ENCODE measurements at regions not wholly inside any gene's neighbourhood (a gene's known extent, or its start where the extent isn't known, plus 50 kb on each side); places are given as distances from the start of the nearest gene placed in this dataset.
"Not testable (repeated sequence)": the region's sequence is repeated elsewhere in the genome, so short reads cannot be mapped to it uniquely, and the experiment has no call there.

- DNase-seq (ENCODE audit: low read depth in 1 of 2, low spot score in 2 of 2) = no peak
These were observed 108.9 kb upstream of the FRMD4A start for GRCh38 chr10:14439451-14440259.

DNA sequence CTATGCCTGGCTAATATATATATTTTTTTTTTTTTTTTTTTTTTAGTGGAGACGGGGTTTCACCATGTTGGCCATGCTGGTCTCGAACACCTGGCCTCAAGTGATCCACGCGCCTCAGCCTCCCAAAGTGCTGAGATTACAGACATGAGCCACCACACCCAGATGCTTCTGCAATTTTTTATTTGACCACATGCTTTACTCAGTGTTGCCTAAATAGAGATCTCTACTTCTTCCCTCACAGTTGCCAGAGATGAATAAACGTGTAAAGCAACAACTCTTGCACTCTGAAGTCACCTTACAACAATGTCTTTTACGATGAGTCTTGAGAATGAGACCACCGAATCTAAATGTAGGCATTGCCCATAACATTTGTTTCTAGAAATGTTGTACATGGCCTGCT lies 107.9 kb upstream of the FRMD4A start:
- Histone ChIP-seq H3K36me3 (no peaks in the 10 kb centered on the region), H3K9me3 (replicated peaks) (no peaks in the 10 kb centered on the region), H3K27me3 (replicated peaks) (no peaks in the 10 kb centered on the region), H3K4me3 (no peak overlapping the region), H3K4me1 (replicated peaks) (peaks cover 8% of the 10 kb centered on the region; the same call in 1 of the 2 replicates), H3K27ac (no peak overlapping the region)
- DNase-seq (ENCODE audit: low read depth in 1 of 2, low spot score in 2 of 2) = peak in 1 of 2 experiments; percentile 4

More at GRCh38 chr10:14439451-14440259, 108.9 kb upstream of the FRMD4A start:
- Histone ChIP-seq H3K27me3 (replicated peaks) (no peaks in the 10 kb centered on the region), H3K36me3 (no peaks in the 10 kb centered on the region), H3K4me3 (no peak overlapping the region), H3K27ac (no peak overlapping the region), H3K4me1 (replicated peaks) (peaks cover 8% of the 10 kb centered on the region; the same call in 1 of the 2 replicates), H3K9me3 (replicated peaks) (no peaks in the 10 kb centered on the region)

DNA sequence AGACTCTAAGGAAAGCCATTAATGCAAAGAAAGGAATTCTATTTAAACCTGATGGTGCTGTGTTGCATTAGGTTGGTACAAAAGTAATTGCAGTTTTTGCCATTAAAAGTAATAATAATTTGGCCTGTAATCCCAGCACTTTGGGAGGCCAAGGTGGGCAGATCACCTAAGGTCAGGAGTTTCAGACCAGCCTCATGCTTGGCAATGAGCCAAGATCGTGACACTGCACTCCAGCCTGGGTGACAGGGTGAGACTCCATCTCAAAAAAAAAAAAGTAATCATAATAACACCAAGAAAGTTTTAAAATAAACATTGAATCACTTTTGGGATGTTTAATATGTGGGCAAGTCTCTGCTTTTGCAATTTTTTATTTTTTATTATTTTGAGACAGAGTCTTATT lies 107.3 kb upstream of the FRMD4A start:
- no peak for DNase-seq (ENCODE audit: low read depth in 1 of 2, low spot score in 2 of 2)
- no peaks in the 10 kb centered on the region for H3K9me3 ChIP-seq (replicated peaks)
- no peaks in the 10 kb centered on the region for H3K27me3 ChIP-seq (replicated peaks)
- H3K4me3 ChIP-seq = no peak overlapping the region
- H3K36me3 ChIP-seq = no peaks in the 10 kb centered on the region
- H3K27ac ChIP-seq = no peak overlapping the region
- H3K4me1 ChIP-seq (replicated peaks) = peaks cover 8% of the 10 kb centered on the region; the same call in 1 of the 2 replicates

DNA sequence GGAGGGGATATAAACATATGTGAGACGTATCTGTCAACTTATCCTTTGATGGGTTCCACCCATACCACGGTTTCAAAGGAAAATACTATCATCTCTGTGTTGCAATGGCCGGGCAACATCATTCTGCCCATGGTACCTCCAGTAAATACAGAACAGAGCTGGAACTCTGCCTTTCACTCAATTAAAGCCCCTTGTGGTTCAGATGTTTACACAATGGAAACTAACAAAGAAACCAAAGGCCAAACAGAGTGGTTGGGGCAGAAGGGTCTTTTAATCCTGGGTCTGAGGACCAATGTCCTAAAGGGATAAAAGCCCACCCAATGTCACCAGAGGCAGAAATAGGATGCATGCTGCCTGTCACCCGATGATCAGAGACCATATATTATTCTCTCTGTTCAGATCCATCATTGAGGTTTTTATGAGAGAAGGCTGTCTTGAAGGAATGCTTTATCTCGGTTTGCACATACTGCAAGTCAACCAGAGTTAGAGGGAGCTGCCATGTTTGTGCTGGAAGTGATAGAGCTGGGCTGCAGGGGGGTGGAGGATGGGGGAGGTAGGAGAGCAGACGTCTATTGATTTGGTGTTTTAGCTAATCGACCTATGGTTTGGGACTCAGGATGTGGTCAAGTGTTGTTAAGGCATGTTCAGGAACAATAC lies 105.4 kb upstream of the FRMD4A start:
- Histone ChIP-seq H3K9me3 (replicated peaks) (no peaks in the 10 kb centered on the region), H3K27ac (no peak overlapping the region), H3K4me3 (no peak overlapping the region), H3K36me3 (no peaks in the 10 kb centered on the region), H3K27me3 (replicated peaks) (no peaks in the 10 kb centered on the region), H3K4me1 (replicated peaks) (peaks cover 8% of the 10 kb centered on the region; the same call in 1 of the 2 replicates)
- no peak for DNase-seq (ENCODE audit: low read depth in 1 of 2, low spot score in 2 of 2)

DNA sequence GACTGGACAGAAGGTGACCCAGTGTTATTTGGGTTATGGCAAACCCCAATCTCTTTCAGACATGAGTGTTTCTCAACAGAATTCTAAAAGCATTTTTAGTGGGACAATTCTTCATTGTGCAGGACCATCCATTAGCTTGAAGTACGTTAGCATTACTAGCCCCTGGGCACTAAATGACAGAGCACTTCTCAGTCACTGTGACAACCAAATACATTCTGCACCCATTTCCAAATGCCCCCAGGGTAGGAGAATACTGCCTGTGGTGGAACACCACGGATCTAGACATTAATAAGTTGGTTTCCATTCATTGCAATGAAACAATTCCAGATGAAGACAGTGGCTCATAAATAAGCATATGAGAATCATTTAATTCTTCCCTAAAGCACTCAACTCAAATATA lies 102.4 kb upstream of the FRMD4A start:
- H3K4me3 ChIP-seq = no peak overlapping the region
- H3K27me3 ChIP-seq (replicated peaks) = no peaks in the 10 kb centered on the region
- H3K36me3 ChIP-seq = no peaks in the 10 kb centered on the region
- no peak overlapping the region for H3K27ac ChIP-seq
- H3K4me1 ChIP-seq (replicated peaks) = 0 out of 2 replicates have a peak, but pooled peaks cover 8% of the 10 kb centered on the region
- no peak for DNase-seq (ENCODE audit: low read depth in 1 of 2, low spot score in 2 of 2)
- no peaks in the 10 kb centered on the region for H3K9me3 ChIP-seq (replicated peaks)

DNA sequence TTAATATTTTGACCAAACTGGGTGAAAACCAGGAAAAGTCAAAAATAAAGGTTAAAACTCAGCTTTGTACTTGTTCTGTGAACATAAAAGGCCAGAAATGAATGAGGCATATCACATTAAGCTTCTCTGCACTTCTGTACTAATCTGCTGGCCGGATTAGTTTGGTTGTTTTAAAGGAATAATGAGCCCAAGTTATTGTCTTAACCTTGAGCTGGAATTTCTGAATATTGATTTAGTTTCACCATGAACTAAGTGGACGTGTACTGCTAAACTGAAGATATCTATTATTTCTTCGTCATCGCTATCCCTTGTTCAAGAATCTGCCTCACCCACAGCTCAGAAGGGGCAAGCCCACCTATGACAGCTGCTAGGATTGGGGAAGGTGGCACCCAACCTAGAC lies 101.1 kb upstream of the FRMD4A start:
- Histone ChIP-seq H3K36me3 (no peaks in the 10 kb centered on the region), H3K4me3 (no peak overlapping the region), H3K27me3 (replicated peaks) (no peaks in the 10 kb centered on the region), H3K27ac (no peak overlapping the region), H3K9me3 (replicated peaks) (no peaks in the 10 kb centered on the region), H3K4me1 (replicated peaks) (0 out of 2 replicates have a peak, but pooled peaks cover 8% of the 10 kb centered on the region)
- DNase-seq (ENCODE audit: low read depth in 1 of 2, low spot score in 2 of 2) = no peak

DNA sequence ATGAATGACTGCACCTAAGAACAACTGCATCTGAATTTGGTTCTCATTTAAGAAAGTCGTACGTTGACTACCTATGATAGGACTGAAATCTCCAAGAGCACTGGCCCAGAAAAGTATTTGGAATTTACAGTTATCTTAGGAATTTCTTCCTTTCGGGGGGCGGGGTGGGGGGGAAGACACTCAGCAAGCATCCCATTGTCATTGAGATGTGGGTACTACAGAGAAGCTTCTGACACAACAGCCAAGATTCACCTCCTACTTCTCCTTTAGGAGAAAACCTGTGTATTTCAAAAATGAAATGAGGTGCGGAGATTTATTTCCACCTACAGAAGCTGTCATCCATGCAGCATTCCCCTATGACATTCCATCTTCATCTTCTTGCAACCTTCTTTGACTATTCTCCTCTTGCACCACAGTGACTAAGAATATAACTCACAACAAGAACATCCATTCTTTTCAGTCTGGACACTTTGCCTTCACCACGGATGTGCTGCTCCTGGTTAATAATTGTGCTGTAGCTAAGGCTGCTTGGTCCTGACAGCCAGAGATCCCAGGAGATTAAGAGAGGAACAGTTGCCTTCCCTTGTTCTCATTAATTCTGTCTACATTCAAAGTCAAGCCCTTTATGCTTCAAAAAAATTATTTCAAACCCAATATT lies 98.4 kb upstream of the FRMD4A start:
- Histone ChIP-seq H3K27me3 (replicated peaks) (no peaks in the 10 kb centered on the region), H3K4me1 (replicated peaks) (no peaks in the 10 kb centered on the region), H3K9me3 (replicated peaks) (no peaks in the 10 kb centered on the region), H3K36me3 (no peaks in the 10 kb centered on the region), H3K4me3 (no peak overlapping the region), H3K27ac (no peak overlapping the region)
- no peak for DNase-seq (ENCODE audit: low read depth in 1 of 2, low spot score in 2 of 2)

- no peak for DNase-seq (ENCODE audit: low read depth in 1 of 2, low spot score in 2 of 2)
- H3K36me3 ChIP-seq = no peaks in the 10 kb centered on the region
These were observed 94.3 kb upstream of the FRMD4A start for GRCh38 chr10:14425034-14425433.

GRCh38 chr10:14423111-14423744 lies 92.5 kb upstream of the FRMD4A start:
- no peaks in the 10 kb centered on the region for H3K36me3 ChIP-seq
- H3K9me3 ChIP-seq (replicated peaks) = no peaks in the 10 kb centered on the region
- H3K4me1 ChIP-seq (replicated peaks) = no peaks in the 10 kb centered on the region
- no peaks in the 10 kb centered on the region for H3K27me3 ChIP-seq (replicated peaks)
- no peak overlapping the region for H3K4me3 ChIP-seq
- H3K27ac ChIP-seq = no peak overlapping the region
- no peak for DNase-seq (ENCODE audit: low read depth in 1 of 2, low spot score in 2 of 2)

More at GRCh38 chr10:14425034-14425433, 94.3 kb upstream of the FRMD4A start:
- Histone ChIP-seq H3K27ac (no peak overlapping the region), H3K27me3 (replicated peaks) (no peaks in the 10 kb centered on the region), H3K4me3 (no peak overlapping the region), H3K9me3 (replicated peaks) (no peaks in the 10 kb centered on the region), H3K4me1 (replicated peaks) (no peaks in the 10 kb centered on the region)

GRCh38 chr10:14422431-14422830 lies 91.7 kb upstream of the FRMD4A start:
- no peak for DNase-seq (ENCODE audit: low read depth in 1 of 2, low spot score in 2 of 2)
- H3K36me3 ChIP-seq = no peaks in the 10 kb centered on the region
- no peaks in the 10 kb centered on the region for H3K4me1 ChIP-seq (replicated peaks)
- H3K9me3 ChIP-seq (replicated peaks) = no peaks in the 10 kb centered on the region
- H3K27ac ChIP-seq = no peak overlapping the region
- H3K4me3 ChIP-seq = no peak overlapping the region
- H3K27me3 ChIP-seq (replicated peaks) = no peaks in the 10 kb centered on the region

- no peak overlapping the region for H3K27ac ChIP-seq
- DNase-seq (ENCODE audit: low read depth in 1 of 2, low spot score in 2 of 2) = no peak
- no peaks in the 10 kb centered on the region for H3K9me3 ChIP-seq (replicated peaks)
- H3K4me1 ChIP-seq (replicated peaks) = no peaks in the 10 kb centered on the region
- H3K27me3 ChIP-seq (replicated peaks) = no peaks in the 10 kb centered on the region
- H3K36me3 ChIP-seq = no peaks in the 10 kb centered on the region
- no peak overlapping the region for H3K4me3 ChIP-seq
These were observed 91.2 kb upstream of the FRMD4A start for GRCh38 chr10:14421941-14422340.

GRCh38 chr10:14417336-14417735 lies 86.6 kb upstream of the FRMD4A start:
- H3K4me1 ChIP-seq (replicated peaks) = peaks cover 12% of the 10 kb centered on the region
- H3K4me3 ChIP-seq; H3K36me3 ChIP-seq; H3K27ac ChIP-seq; H3K9me3 ChIP-seq (replicated peaks); H3K27me3 ChIP-seq (replicated peaks); DNase-seq (ENCODE audit: low read depth in 1 of 2, low spot score in 2 of 2): not testable (repeated sequence)

GRCh38 chr10:14416308-14416700 lies 85.6 kb upstream of the FRMD4A start:
- Histone ChIP-seq H3K27me3 (replicated peaks) (no peaks in the 10 kb centered on the region), H3K27ac (no peak overlapping the region)
- DNase-seq (ENCODE audit: low read depth in 1 of 2, low spot score in 2 of 2) = no peak

More at GRCh38 chr10:14416308-14416700, 85.6 kb upstream of the FRMD4A start:
- Histone ChIP-seq H3K36me3 (no peaks in the 10 kb centered on the region), H3K9me3 (replicated peaks) (no peaks in the 10 kb centered on the region), H3K4me3 (no peak overlapping the region), H3K4me1 (replicated peaks) (peaks cover 13% of the 10 kb centered on the region)

Measured in SJSA1 (cell line).